ENCODE measurements at regions not wholly inside any gene's neighbourhood (a gene's known extent, or its start where the extent isn't known, plus 50 kb on each side); places are given as distances from the start of the nearest gene placed in this dataset.

GRCh38 chr2:114156366-114157056 lies 266.6 kb downstream of the ACTR3 start:
- no peaks in the 10 kb centered on the region for H3K9me3 Mint-ChIP-seq
- no peaks in the 10 kb centered on the region for H3K36me3 Mint-ChIP-seq
- no peak for ATAC-seq
- no peak for DNase-seq (ENCODE audit: low spot score in 2 of 2)
- H3K4me3 Mint-ChIP-seq = no peak overlapping the region
- H3K4me1 Mint-ChIP-seq = no peaks in the 10 kb centered on the region
- H3K27ac Mint-ChIP-seq = no peak overlapping the region

GRCh38 chr2:114157057-114157385 lies 267.1 kb downstream of the ACTR3 start:
- H3K9me3 Mint-ChIP-seq = no peaks in the 10 kb centered on the region
- H3K27ac Mint-ChIP-seq = no peak overlapping the region
- no peaks in the 10 kb centered on the region for H3K4me1 Mint-ChIP-seq
- no peaks in the 10 kb centered on the region for H3K36me3 Mint-ChIP-seq
- no peak for ATAC-seq
- no peak overlapping the region for H3K4me3 Mint-ChIP-seq
- no peak for DNase-seq (ENCODE audit: low spot score in 2 of 2)

GRCh38 chr2:114160263-114160981 lies 270.5 kb downstream of the ACTR3 start:
- DNase-seq (ENCODE audit: low spot score in 2 of 2) (no peak), ATAC-seq (no peak)
- Mint-ChIP-seq H3K4me1 (no peaks in the 10 kb centered on the region), H3K27ac (no peak overlapping the region), H3K36me3 (no peaks in the 10 kb centered on the region), H3K4me3 (no peak overlapping the region), H3K9me3 (no peaks in the 10 kb centered on the region)

GRCh38 chr2:114161371-114161770 lies 271.5 kb downstream of the ACTR3 start:
- Mint-ChIP-seq H3K4me1 (no peaks in the 10 kb centered on the region), H3K9me3 (no peaks in the 10 kb centered on the region), H3K36me3 (no peaks in the 10 kb centered on the region), H3K4me3 (no peak overlapping the region), H3K27ac (no peak overlapping the region)
- DNase-seq (ENCODE audit: low spot score in 2 of 2) = no peak
- ATAC-seq = no peak

GRCh38 chr2:114167799-114168198 lies 274.6 kb upstream of the DPP10 start:
- DNase-seq (ENCODE audit: low spot score in 2 of 2) = no peak
- ATAC-seq = no peak
- H3K4me1 Mint-ChIP-seq = no peaks in the 10 kb centered on the region
- no peaks in the 10 kb centered on the region for H3K9me3 Mint-ChIP-seq
- no peak overlapping the region for H3K4me3 Mint-ChIP-seq
- no peak overlapping the region for H3K27ac Mint-ChIP-seq
- no peaks in the 10 kb centered on the region for H3K36me3 Mint-ChIP-seq

GRCh38 chr2:114170070-114170469 lies 272.4 kb upstream of the DPP10 start:
- DNase-seq (ENCODE audit: low spot score in 2 of 2) (no peak), ATAC-seq (peak; percentile 56)

GRCh38 chr2:114175507-114175906 lies 266.9 kb upstream of the DPP10 start:
- ATAC-seq (no peak), DNase-seq (ENCODE audit: low spot score in 2 of 2) (no peak)
- H3K4me3 Mint-ChIP-seq = no peak overlapping the region
- H3K9me3 Mint-ChIP-seq = peaks cover 2% of the 10 kb centered on the region
- H3K36me3 Mint-ChIP-seq = no peaks in the 10 kb centered on the region
- no peaks in the 10 kb centered on the region for H3K4me1 Mint-ChIP-seq
- H3K27ac Mint-ChIP-seq = no peak overlapping the region

More at GRCh38 chr2:114170070-114170469, 272.4 kb upstream of the DPP10 start:
- Mint-ChIP-seq H3K4me1 (no peaks in the 10 kb centered on the region), H3K27ac (no peak overlapping the region), H3K9me3 (no peaks in the 10 kb centered on the region), H3K36me3 (no peaks in the 10 kb centered on the region), H3K4me3 (no peak overlapping the region)

- H3K9me3 Mint-ChIP-seq = peaks cover 3% of the 10 kb centered on the region
- no peaks in the 10 kb centered on the region for H3K36me3 Mint-ChIP-seq
- H3K4me3 Mint-ChIP-seq = no peak overlapping the region
- ATAC-seq (no peak), DNase-seq (ENCODE audit: low spot score in 2 of 2) (no peak)
- H3K27ac Mint-ChIP-seq = no peak overlapping the region
- no peaks in the 10 kb centered on the region for H3K4me1 Mint-ChIP-seq
Observed at GRCh38 chr2:114185501-114185900, 256.9 kb upstream of the DPP10 start.

GRCh38 chr2:114192362-114192761 lies 250.1 kb upstream of the DPP10 start:
- Mint-ChIP-seq H3K4me3 (no peak overlapping the region), H3K36me3 (no peaks in the 10 kb centered on the region), H3K9me3 (no peaks in the 10 kb centered on the region), H3K4me1 (no peaks in the 10 kb centered on the region), H3K27ac (no peak overlapping the region)
- ATAC-seq = no peak
- DNase-seq (ENCODE audit: low spot score in 2 of 2) = no peak

GRCh38 chr2:114201781-114202180 lies 240.7 kb upstream of the DPP10 start:
- Mint-ChIP-seq H3K9me3 (no peaks in the 10 kb centered on the region), H3K36me3 (no peaks in the 10 kb centered on the region), H3K4me3 (no peak overlapping the region), H3K4me1 (no peaks in the 10 kb centered on the region), H3K27ac (no peak overlapping the region)
- ATAC-seq (no peak), DNase-seq (ENCODE audit: low spot score in 2 of 2) (no peak)

GRCh38 chr2:114203679-114204078 lies 238.8 kb upstream of the DPP10 start:
- no peak overlapping the region for H3K27ac Mint-ChIP-seq
- H3K36me3 Mint-ChIP-seq = no peaks in the 10 kb centered on the region
- H3K9me3 Mint-ChIP-seq = no peaks in the 10 kb centered on the region
- ATAC-seq (no peak), DNase-seq (ENCODE audit: low spot score in 2 of 2) (no peak)
- no peaks in the 10 kb centered on the region for H3K4me1 Mint-ChIP-seq
- H3K4me3 Mint-ChIP-seq = no peak overlapping the region

- DNase-seq (ENCODE audit: low spot score in 2 of 2) (no peak), ATAC-seq (no peak)
- Mint-ChIP-seq H3K27ac (no peak overlapping the region), H3K4me1 (no peaks in the 10 kb centered on the region), H3K4me3 (no peak overlapping the region), H3K36me3 (no peaks in the 10 kb centered on the region), H3K9me3 (no peaks in the 10 kb centered on the region)
Observed at GRCh38 chr2:114213808-114214207, 228.6 kb upstream of the DPP10 start.

GRCh38 chr2:114218383-114218782 lies 224.1 kb upstream of the DPP10 start:
- no peak overlapping the region for H3K4me3 Mint-ChIP-seq
- no peaks in the 10 kb centered on the region for H3K36me3 Mint-ChIP-seq
- H3K27ac Mint-ChIP-seq = no peak overlapping the region
- no peak for DNase-seq (ENCODE audit: low spot score in 2 of 2)
- no peaks in the 10 kb centered on the region for H3K4me1 Mint-ChIP-seq
- ATAC-seq = no peak
- H3K9me3 Mint-ChIP-seq = no peaks in the 10 kb centered on the region

- Mint-ChIP-seq H3K27ac (no peak overlapping the region), H3K4me1 (no peaks in the 10 kb centered on the region), H3K36me3 (no peaks in the 10 kb centered on the region), H3K9me3 (no peaks in the 10 kb centered on the region), H3K4me3 (no peak overlapping the region)
- ATAC-seq = no peak
- no peak for DNase-seq (ENCODE audit: low spot score in 2 of 2)
Observed at GRCh38 chr2:114219456-114219855, 223.0 kb upstream of the DPP10 start.

GRCh38 chr2:114222344-114222743 lies 220.1 kb upstream of the DPP10 start:
- Mint-ChIP-seq H3K4me1 (no peaks in the 10 kb centered on the region), H3K27ac (no peak overlapping the region), H3K9me3 (peaks cover 2% of the 10 kb centered on the region), H3K4me3 (no peak overlapping the region), H3K36me3 (no peaks in the 10 kb centered on the region)
- DNase-seq (ENCODE audit: low spot score in 2 of 2) (no peak), ATAC-seq (no peak)

- DNase-seq (ENCODE audit: low spot score in 2 of 2) (no peak), ATAC-seq (no peak)
- no peak overlapping the region for H3K27ac Mint-ChIP-seq
- no peaks in the 10 kb centered on the region for H3K36me3 Mint-ChIP-seq
- H3K4me3 Mint-ChIP-seq = no peak overlapping the region
- H3K9me3 Mint-ChIP-seq = peaks cover 3% of the 10 kb centered on the region
- H3K4me1 Mint-ChIP-seq = no peaks in the 10 kb centered on the region
Observed at GRCh38 chr2:114231921-114232320, 210.5 kb upstream of the DPP10 start.

All from stimulated activated effector memory CD8-positive, alpha-beta T cell treated with anti-CD3 and anti-CD28 coated beads, Interleukin-12 subunit alpha, Interleukin-12 subunit beta, amount 100 ng/mL, for 72 hours (primary cell).